AG10803 (cell line): ENCODE measurements at regions not wholly inside any gene's neighbourhood (a gene's known extent, or its start where the extent isn't known, plus 50 kb on each side); places are given as distances from the start of the nearest gene placed in this dataset.

ENCODE experiments used
- DNase-seq: peaks from one replicate; pipeline ENCODE4 v3.0.0; 2010; ENCODE audit warnings: low read depth
- H3K4me3 ChIP-seq: 2 replicates; pipeline ENCODE4 v1.5.1; 2011; ENCODE audit warnings: mild to moderate bottlenecking, low read length, control low read depth
- TF ChIP-seq, protein P1 (sequence below): conservative IDR thresholded peaks from 2 replicates; pipeline ENCODE4 v1.5.1; 2011; ENCODE audit warnings: mild to moderate bottlenecking, low read length, control low read depth, inconsistent platforms

GRCh38 chr21:43297391-43297981 lies 128.7 kb downstream of the CRYAA start:
- TF ChIP-seq, protein P1, sequence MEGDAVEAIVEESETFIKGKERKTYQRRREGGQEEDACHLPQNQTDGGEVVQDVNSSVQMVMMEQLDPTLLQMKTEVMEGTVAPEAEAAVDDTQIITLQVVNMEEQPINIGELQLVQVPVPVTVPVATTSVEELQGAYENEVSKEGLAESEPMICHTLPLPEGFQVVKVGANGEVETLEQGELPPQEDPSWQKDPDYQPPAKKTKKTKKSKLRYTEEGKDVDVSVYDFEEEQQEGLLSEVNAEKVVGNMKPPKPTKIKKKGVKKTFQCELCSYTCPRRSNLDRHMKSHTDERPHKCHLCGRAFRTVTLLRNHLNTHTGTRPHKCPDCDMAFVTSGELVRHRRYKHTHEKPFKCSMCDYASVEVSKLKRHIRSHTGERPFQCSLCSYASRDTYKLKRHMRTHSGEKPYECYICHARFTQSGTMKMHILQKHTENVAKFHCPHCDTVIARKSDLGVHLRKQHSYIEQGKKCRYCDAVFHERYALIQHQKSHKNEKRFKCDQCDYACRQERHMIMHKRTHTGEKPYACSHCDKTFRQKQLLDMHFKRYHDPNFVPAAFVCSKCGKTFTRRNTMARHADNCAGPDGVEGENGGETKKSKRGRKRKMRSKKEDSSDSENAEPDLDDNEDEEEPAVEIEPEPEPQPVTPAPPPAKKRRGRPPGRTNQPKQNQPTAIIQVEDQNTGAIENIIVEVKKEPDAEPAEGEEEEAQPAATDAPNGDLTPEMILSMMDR, result no peak
- DNase-seq, result no peak
- no peak overlapping the region for H3K4me3 ChIP-seq

- TF ChIP-seq, protein P1, result no peak
- no peak for DNase-seq
- no peak overlapping the region for H3K4me3 ChIP-seq
Observed at GRCh38 chr21:43295066-43295958, 126.5 kb downstream of the CRYAA start.

GRCh38 chr21:43294194-43294902 lies 125.5 kb downstream of the CRYAA start:
- DNase-seq, result no peak
- H3K4me3 ChIP-seq, result no peak overlapping the region
- TF ChIP-seq, protein P1, result no peak

GRCh38 chr21:43292866-43293142 lies 124.0 kb downstream of the CRYAA start:
- no peak for DNase-seq
- TF ChIP-seq, protein P1, result no peak

DNA sequence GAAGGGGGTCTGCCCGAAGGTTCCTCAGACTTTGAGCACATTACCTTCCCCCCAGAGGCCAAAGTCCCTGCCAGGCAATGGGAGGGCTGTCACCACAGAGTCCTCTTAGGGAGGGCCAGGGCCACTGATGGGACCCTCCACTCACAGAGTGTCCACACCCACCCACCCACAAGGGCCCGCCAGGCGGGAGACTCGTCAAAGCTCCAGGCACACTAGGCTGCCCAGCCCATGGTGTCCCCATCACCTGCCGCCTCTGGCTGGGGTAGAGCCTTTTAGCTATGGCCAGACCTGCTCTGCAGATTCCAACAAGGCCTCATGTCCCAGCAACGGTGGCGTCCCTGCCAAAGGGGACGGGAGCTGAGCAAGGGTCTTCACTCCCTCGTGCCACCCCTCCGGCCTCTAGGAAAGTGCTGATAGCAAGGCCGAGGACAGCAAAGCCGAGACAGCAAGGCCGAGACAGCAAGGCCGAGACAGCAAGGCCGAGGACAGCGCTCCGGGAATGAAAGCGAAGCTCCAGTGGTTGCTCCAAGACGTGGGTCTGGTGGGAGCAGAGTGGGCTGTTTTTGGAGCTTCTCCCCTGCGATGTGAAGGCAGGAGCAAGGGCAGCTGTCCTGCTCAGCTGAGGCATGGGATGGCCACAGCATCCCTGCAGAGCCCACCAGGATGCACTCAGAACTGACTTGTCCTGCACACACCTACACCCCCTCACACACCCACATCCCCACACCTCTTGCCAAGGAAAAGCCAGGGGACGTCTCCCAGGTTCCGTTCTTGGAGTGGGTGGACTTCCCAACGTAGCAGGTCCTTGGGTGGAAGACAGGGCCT lies 123.4 kb downstream of the CRYAA start:
- no peak overlapping the region for H3K4me3 ChIP-seq
- TF ChIP-seq, protein P1, result no peak
- DNase-seq, result no peak

More at GRCh38 chr21:43292866-43293142, 124.0 kb downstream of the CRYAA start:
- no peak overlapping the region for H3K4me3 ChIP-seq

- no peak for DNase-seq
- no peak overlapping the region for H3K4me3 ChIP-seq
- TF ChIP-seq, protein P1, result no peak
Observed at GRCh38 chr21:43291347-43291950, 122.6 kb downstream of the CRYAA start.
